Activated CD8-positive, alpha-beta memory T cell treated with anti-CD3 and anti-CD28 coated beads, Interleukin-2, amount 50 U/mL, for 1 hour (primary cell): ENCODE measurements at regions not wholly inside any gene's neighbourhood (a gene's known extent, or its start where the extent isn't known, plus 50 kb on each side); places are given as distances from the start of the nearest gene placed in this dataset.

Experiments
- DNase-seq: peaks from one replicate; pipeline ENCODE4 v3.0.0-alpha.2; 2020; ENCODE audit errors: extremely low read depth

DNA sequence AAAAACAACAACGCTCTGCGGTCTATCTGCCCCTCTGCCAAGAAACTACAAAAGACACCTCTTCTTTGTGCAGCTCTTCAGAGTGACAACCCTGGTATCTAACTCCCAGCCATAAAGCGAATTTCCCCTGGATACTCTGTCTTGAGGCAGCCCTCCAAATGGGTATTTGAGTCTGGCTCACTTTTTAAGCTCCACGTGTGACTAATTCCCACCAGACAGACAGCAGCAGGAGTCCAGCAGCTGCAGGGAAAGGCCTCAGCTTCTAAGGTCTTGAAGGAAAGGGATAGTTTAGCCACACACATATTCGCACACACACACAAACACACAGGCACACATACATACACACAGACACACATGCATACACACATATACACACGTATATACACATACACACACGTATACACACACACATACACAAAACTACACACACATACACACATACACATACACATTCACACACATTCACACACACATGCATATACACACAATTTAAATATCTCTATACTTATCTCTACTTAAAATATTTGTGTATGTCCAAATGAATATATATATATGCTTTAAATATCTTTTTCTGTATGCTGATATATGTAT, 188.8 kb downstream of the TSHZ3 start:
- DNase-seq = no peak

DNA sequence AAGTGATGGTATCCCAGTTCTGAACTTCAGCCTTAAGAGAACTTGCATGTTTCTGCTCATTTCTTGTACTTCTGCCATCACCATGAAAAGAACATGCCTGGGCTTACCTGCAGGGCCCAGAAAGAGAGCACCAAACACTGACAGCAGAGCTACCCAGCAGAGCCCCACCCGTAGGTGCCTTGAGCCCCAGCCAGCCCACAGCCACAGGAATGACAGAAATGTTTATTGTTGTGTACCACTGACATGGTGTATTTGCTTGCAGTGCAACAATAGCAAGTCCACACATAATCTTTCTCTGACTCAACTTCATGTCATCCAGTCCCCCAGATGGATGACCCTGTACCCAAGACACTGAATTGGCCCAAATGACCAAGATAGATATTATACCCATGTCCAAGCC, 195.2 kb downstream of the TSHZ3 start:
- no peak for DNase-seq

DNA sequence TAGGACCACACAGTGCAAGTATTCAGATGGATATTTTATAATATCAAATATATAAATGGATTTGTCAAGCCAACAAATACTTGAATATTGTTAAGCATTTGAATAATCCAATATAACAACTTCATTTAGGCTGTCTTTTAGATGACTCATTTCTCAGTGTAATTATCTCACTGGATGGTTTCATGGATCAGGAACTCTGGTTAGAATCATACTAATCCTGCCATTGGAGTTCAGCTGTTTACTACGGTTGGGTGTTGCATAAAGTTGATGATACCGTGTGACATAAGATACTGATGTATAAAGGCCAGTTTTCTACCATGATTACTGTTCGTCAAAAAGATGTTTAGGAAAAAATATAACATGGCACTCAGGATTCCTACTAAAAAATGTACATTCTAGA, 196.3 kb downstream of the TSHZ3 start:
- DNase-seq = no peak

DNA sequence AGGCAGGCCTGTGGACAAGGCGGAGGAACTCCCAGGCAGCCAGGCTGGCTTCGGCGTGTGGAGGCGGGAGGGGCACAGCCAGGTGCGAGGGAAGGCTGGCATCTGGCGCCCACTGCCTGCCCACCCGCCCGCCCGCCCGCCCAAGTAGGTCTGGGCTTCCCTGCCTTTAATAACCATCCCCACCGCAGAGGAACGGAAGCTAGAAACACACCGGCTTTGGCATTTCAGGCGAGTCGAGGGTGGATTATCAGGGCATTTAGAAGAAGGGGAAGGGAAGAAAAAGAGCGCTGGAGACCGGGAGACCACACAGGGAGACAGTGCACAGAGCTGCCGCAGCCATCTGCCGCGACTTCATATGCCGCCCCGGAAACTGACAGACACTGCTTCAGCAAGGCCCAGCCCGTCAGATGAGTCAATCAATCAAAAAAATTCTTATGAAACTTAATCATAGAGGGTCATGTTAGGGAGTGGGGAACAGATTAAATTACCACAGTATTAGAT, 199.7 kb downstream of the TSHZ3 start:
- no peak for DNase-seq

DNA sequence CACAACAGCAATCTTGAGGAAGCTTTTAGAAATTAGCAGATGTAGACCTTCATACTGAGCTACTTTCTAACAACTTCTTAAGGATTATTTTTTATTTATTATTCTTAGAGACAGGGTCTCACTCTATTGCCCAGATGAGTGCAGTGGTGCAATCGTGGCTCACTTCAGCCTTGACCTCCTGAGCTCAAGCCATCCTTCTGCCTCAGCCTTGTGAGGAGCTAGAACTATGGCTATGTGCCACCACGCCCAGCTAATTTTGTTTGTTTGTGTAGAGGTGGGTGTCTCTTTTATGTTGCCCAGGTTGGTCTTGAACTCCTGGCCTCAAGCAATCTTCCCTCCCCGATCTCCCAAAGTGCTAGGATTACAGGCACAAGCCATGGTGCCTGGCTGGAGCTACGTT, 200.6 kb downstream of the TSHZ3 start:
- DNase-seq = no peak

DNA sequence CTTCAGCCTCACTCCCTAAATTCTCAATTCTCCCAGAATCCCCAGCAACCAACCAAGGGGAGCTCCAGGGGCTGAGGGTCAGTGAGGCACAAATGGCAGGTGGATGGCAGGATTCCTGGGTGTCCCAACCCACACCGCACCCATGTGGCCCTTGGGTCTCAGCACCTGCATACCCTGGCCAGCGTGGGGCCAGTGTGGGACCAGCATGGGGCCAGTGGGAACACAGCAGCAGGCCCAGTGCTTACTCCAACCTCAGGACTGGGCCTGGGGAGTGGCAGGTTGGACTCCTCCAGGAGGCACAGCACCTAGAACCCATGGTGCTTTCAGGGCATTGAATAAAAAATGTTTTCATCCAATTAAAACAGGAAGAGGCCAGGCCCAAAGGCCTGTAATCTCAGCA, 202.0 kb downstream of the TSHZ3 start:
- DNase-seq = no peak

DNA sequence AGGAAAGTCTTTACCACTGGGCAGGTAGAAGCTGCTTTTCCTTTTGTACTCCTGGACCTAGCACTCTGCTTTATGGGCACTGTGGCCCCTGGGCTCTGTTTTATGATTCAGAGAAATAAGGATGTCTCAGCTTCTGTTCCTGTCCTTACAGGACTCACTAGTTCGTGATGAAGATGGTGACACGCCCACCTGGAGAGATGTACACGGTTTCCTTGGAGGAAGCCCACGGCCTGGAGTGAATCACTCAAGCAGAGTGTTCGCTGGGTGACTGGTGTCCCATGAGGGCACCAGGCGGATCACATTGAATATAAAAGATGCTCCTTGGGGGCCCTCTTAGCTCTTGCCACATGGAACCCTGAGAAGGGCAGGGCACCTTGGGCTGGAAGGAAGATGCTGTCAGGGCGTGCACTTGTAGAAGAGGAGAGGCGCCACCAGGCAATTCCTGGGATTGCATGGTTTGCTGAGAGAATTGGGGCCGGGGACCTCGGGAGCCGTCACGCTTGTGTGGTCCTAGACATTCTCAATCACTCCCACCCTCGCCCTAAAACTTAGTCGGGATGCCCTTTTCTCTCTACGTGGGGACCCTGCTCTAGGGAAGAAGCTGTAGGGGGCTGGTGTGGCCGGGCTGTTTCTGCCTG, 202.6 kb downstream of the TSHZ3 start:
- DNase-seq = no peak

DNA sequence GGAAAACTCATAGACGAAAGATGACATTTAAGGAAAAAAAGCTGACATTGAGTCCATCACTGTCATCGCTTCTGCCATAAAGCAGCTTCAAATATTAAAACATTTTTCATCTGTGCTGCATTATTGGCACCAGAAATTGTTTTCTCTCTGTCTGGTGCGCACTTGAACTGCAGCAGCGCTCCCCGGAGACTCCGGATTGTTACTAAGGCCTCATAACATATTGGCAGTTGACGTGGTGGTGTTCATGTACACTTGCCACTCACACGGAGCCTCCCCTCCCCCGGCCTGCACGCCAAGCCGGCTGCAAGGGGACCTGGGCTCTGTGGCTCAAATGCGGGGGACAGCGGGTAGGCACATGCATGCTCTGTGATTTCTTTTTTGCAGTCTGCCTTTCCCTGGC, 203.2 kb downstream of the TSHZ3 start:
- DNase-seq = no peak

DNA sequence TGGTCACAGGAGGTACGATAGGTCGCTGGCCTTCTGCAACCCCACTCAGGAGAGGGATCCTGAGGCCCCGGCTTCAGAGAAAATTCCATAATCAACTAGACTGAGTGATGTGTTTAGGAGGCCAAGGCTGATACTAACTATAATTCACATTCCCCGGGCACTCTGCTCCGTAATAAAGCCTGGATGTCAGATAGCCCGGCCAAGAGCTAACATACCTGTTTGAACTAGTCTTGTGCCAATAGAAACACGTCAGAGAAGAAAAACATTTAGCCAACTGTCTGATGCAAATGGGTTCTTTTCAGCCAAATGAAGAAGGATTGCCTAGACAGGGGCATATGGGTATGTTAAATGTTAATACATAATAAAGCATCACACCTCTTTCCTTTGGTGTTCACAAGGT, 204.2 kb downstream of the TSHZ3 start:
- DNase-seq = no peak

DNA sequence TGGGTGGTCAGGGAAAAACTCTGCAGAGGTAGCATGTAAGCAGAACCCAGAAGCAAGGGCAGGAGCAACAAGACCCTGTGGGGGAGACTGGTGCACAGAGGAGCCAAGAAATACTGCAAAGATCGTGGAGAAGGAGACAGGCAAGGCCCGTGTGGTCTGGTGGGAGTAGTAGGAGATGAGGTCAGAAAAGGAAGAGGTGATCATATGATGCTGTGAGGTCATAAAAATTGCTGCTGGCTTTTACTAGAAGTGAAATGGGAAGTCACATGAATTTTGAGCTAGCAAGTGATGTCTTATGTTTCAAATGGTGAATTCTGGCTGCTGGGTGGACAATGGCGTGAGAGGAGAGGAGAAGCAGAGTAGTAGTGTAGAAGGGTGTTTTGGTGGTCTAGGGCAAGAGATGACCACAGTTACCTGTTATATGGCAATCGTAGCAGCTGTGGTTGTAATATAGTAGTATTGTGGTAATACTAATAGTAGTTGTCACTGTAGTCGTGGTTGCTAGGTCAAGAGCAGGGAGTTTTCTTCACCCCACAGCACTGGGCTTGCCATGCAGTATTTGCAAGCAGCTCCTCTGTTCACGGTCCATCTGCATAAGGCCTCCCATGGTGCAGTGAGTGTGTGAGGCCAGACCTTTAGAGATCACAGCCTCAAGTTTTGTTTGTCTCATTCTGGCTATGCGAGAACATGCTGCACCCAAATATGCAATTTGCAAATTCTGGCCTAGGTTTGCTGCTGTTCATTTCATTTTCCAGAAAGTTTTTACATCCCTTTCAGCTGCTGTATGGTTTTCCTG, 205.0 kb downstream of the TSHZ3 start:
- no peak for DNase-seq

DNA sequence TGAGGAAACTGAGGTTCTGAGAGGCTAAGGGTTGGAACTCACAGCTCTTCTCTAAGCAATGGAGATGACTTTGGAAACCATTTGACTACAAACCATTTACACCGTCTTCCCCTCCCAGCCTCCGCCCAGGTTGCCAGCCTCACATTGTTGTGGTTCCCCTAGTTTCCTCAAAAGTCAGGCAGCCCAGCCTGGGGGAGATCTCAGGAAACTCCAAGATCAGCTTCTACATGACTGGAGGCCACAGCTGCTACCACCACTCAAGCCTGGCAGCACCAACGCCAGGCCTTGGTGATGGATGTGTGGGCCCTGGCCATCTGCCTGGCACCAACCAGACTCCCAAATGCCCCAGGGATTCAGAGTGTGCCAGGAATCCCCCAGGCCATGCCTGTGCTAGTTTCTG, 207.9 kb downstream of the TSHZ3 start:
- no peak for DNase-seq

DNA sequence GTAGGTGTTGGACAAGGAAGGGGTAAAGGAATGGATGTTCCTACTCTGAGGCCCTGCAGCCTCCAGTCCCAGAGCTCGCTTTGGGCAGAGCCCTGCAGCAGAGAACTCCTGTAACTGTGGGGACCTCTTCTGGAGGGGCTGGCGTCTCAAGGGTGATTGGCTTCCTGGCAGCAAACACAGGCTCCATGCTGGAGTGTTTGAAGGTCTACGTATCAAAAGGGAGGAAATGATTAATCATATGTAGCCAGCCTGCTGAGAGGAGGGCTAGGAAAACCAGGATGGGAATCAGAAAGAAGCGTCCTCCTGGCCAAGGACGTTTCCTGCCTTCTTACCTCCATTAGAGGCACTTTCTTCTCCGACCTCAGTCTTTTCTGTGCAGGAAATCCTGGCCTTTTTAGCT, 208.5 kb downstream of the TSHZ3 start:
- no peak for DNase-seq

DNA sequence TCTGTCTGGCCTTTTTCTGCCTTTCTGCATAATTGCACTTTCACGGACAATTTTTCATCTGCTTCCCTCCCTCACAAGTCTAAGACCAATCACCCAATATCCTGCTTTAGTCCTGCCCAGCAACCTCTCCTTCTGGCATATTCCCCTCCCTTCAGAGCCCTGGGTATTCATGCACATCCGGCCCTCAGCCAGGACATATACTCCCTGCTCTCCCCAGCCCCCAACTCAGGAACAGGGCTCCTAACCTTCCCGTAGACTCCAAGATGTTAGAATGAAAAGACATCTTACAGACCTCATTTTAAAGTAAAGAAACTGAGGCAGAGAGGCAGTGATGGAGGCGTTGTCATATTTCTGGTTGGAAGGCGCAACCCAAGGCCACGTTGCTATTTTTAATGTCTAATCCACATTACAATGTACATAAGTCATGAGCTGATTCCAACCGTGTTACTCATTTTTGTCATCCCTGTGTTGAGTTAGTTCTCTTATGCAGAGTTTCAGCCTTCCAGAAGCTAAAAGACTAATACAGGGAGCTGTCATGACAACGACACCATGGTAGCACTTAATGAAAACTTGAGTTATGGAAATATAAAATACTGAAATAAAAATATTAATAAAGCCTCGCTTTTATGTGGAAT, 209.2 kb downstream of the TSHZ3 start:
- DNase-seq = no peak

DNA sequence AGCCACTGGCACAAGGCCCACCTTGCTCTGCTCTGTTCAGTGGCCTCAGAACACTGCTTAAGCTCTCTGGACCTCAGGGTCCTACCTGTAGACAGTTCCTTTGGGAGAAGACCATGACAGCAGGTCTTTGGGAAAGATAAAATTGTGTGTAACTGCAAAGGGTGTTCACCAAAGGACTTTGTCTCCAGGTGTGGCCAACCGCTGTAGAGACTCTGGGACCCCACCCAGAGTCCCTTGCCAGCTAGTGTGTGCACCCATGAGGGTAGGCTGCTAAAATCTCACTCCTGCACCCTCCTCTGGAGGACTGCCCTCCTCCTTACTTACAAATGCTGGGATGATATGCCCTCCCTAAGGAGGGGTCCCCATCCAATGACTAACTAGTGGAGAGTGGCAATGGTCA, 211.2 kb downstream of the TSHZ3 start:
- DNase-seq = no peak

DNA sequence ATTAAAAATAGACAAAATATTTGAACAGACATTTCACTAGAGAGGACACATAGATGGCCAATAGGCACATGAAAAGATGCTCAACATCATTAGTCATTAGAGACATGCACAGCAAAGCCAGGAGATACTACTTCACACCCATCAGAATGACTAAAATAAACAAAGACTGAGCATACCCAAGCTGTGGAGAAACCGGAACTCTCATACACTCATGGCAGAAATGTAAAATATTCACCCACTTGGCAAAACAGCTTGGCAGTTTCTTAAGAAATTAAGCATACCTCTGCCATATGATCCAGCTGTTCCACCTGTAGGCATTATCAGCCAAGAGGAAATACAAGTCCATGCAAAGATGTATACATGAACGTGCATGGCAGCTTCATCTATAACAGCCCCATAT, 213.4 kb downstream of the TSHZ3 start:
- no peak for DNase-seq

DNA sequence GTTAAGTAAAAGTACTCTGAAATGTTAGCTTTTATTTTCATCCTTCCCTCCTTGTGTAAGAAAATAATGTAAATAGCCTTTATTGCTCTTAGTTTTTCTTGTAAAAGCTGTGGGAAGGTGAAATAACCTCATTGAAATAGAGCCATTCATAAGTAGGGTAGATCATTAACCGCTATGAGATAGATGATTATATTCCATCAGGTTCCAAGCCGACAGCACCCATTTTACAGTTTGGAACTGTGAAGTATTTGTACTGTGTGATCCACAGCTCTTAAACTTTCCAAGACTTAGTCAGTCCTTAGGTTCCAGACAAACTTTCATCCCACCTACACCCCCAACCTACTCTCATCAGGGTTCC, 216.5 kb downstream of the TSHZ3 start:
- DNase-seq = no peak

DNA sequence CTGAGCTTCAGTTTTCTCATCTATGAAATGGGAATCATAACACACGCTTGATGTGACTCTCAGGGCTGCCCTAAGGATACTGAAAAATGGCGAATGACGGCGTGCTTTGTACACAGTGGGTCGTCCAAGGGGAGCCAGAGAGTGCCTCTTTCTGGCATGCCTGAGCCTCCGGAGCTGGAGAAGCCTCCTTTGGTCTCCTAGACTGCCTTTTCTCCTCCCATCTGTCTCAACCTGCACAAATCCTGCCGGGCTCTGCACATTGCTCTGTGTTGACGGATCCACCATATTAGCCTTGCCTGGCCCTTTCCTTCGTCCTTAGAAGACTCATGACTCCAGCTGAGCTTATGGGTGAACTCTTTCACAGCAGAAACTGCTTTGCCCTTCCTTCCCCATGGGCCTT, 220.9 kb downstream of the TSHZ3 start:
- no peak for DNase-seq

DNA sequence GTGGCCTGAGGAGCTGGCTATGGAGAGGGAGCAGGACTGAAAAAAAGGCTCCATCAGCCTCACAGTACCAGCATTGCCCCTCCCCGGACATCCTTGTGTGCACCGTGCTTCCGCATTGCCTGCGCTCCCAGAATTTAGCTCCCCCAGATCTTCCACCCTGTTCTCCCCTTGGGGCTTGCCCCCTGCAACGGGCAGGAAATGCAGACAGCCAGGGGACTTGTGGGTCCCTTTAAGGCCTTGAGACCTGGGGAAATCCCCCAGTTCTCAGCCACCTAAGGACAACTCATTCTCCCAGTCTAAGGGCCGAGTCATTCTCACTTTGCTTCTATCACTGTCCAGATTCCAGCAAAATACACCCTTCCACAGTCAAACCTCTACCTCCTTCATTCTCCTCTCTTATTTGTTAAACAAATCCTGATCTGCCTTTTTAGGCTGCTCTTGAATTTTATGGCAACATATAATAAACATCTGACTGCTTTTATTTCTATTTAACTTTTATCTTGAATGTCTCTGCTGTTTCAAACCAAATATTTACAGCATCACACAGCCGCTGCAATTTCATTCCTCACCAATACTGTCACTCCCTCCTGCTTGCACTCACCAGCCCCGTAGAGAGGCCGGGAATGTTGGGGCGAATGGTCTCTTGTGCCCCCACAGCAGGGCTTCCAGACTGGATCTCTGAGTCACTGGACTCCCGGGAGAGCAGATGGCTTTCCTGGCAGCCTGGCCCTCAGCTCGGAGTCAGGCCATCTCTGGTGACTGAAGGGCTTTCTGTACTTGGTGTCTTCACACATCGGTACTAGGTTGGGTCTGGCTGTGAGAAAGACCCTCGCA, 221.9 kb downstream of the TSHZ3 start:
- DNase-seq = no peak

DNA sequence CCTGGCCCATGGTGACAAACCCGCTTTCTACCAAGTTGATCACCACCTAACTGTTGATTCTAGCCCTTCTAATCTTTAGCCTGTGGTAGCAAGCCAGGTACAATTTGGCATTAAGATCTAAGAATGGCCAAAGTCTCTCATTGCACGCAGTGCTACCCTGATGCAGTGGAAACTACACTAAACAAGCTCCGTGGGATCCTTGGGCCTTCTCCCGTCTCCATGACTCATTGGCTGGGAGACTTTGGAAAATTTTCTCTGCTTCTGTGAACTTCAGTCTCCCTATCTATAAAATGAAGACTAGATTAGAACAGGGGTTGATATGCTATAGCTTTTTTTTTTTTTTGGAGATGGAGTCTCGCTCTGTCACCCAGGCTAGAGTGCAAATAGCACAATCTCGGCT, 223.0 kb downstream of the TSHZ3 start:
- DNase-seq = no peak

DNA sequence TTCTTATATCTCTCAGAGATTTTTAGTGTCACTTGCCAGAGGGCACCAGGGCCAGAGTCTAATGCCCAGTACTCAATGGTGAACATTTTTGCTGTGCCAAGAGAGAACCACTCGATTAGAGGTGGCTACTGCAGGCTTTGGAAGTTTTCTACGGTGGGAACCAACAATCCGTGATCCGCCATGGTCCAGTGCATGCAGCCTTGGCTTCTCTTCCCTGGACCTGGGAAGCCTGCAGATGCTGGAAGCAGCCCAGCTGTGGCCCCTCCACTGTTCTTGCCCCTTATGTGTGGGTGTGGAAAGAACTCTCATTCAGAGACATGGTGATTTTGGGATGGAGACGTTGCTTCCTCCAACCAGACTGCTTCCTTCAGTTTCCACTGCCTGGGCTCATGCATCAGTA, 224.2 kb downstream of the TSHZ3 start:
- DNase-seq = no peak

DNA sequence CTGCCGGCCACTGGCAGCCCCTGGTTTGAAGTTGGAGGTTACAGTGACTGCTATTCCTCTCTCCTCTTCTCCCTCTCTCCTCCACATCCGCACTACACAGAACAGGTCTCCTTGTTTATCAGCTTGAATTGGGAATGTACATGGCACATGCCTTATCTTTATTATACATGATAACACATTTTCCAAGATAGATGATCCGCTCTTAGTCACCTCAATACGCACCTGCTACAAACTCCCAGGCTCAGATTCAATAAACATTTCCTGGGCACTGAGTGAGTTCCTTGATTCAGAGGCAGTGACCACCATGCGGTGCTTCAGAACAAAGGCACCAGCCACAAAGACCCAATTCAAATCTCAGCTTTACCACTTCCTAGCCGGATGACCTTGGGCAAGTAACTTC, 227.7 kb downstream of the TSHZ3 start:
- DNase-seq = no peak

DNA sequence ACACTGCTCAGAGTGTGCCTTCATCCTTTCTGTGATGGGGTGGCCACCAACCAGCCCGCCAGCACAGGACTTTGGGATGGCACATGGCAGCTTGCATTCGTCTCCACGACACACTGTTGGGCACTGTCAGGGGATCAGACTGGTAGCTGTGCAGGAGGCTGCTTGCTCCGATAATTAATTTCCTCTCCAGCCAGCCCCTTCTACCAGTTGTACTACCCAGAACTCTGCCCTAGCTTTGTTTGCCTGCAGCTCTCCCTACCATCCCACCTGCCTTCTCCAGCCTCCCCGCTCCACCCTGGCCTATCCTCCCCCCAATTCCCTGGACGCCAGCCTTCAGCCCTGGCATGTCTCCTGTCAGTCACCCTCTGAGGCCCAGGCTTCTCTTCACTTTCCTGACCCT, 228.3 kb downstream of the TSHZ3 start:
- no peak for DNase-seq
